Stimulated activated CD4-positive, alpha-beta T cell treated with anti-CD3 and anti-CD28 coated beads, Interleukin-12 subunit alpha, Interleukin-12 subunit beta, amount 100 ng/mL, for 4 hours (primary cell): ENCODE measurements at regions not wholly inside any gene's neighbourhood (a gene's known extent, or its start where the extent isn't known, plus 50 kb on each side); places are given as distances from the start of the nearest gene placed in this dataset.

Experiments used
- DNase-seq: peaks from one replicate; pipeline ENCODE4 v3.0.0-alpha.2; 2020

- no peak for DNase-seq
These were observed 58.9 kb upstream of the CDH4 start for GRCh38 chr20:61193164-61193563.
